A549 (cell line): ENCODE measurements at regions not wholly inside any gene's neighbourhood (a gene's known extent, or its start where the extent isn't known, plus 50 kb on each side); places are given as distances from the start of the nearest gene placed in this dataset.

Source experiments
- CHD2 ChIP-seq: fragments of 150-350 bp; IDR thresholded peaks from 2 replicates; pipeline ENCODE4 v1.6.1; 2014; ENCODE audit warnings: low read length; ENCODE audit not compliant: partially characterized antibody
- CTCF ChIP-seq: fragments of >200 bp; sonication (Bioruptor Twin); formaldehyde crosslinking; IDR thresholded peaks from 3 replicates; pipeline ENCODE4 v1.5.1; 2016
- E2F6 ChIP-seq: IDR thresholded peaks from 2 replicates; pipeline ENCODE4 v1.6.1; 2012; ENCODE audit warnings: low read depth, borderline replicate concordance
- HDAC2 ChIP-seq: fragments of 200-600 bp; sonication (generic); IDR thresholded peaks from 2 replicates; pipeline ENCODE4 v1.6.1; 2016
- HOXB13 ChIP-seq: fragments of 250-450 bp; sonication (Bioruptor Pico); IDR thresholded peaks from 2 replicates; pipeline ENCODE4 v1.5.0; 2020; ENCODE audit warnings: low read depth, mild to moderate bottlenecking, moderate library complexity
- KDM1A ChIP-seq: fragments of 200-600 bp; sonication (generic); IDR thresholded peaks from 2 replicates; pipeline ENCODE4 v1.6.1; 2016; ENCODE audit warnings: low read depth, mild to moderate bottlenecking
- MAZ ChIP-seq: fragments of 150-350 bp; IDR thresholded peaks from 2 replicates; pipeline ENCODE4 v1.6.1; 2014; ENCODE audit warnings: antibody characterized with exemption, low read depth, low read length, borderline replicate concordance
- POLR2A ChIP-seq: IDR thresholded peaks from 2 replicates; pipeline ENCODE4 v1.6.1; 2012; ENCODE audit warnings: mild to moderate bottlenecking, low read length
- POLR2AphosphoS2 ChIP-seq: conservative IDR thresholded peaks from 2 replicates; pipeline ENCODE4 v1.6.1; 2012; ENCODE audit warnings: low read length, improper control_type of control experiment, inconsistent platforms
- RAD21 ChIP-seq, 2 experiments: fragments of >200 bp in 1 of 2; sonication (Bioruptor Twin) in 1 of 2; formaldehyde crosslinking in 1 of 2; IDR thresholded peaks in 1 of 2; conservative IDR thresholded peaks in 1 of 2; 2 replicates in 1 of 2; 3 replicates in 1 of 2; pipeline ENCODE4 v1.6.1; 2012 to 2018; ENCODE audit warnings: inconsistent platforms in 1 of 2
- REST ChIP-seq: fragments of 200-600 bp; sonication (generic); IDR thresholded peaks from 2 replicates; pipeline ENCODE4 v1.6.1; 2016; ENCODE audit warnings: antibody characterized with exemption, mild to moderate bottlenecking, moderate library complexity
- RFX5 ChIP-seq: fragments of 450-650 bp; IDR thresholded peaks from 2 replicates; pipeline ENCODE4 v1.7.1; 2014; ENCODE audit warnings: antibody characterized with exemption, mild to moderate bottlenecking, moderate library complexity
- SMC3 ChIP-seq: fragments of >200 bp; sonication (Bioruptor Twin); formaldehyde crosslinking; IDR thresholded peaks from 3 replicates; pipeline ENCODE4 v1.6.1; 2018; ENCODE audit warnings: inconsistent platforms
- USF2 ChIP-seq: fragments of 450-650 bp; IDR thresholded peaks from 2 replicates; pipeline ENCODE4 v1.6.1; 2014; ENCODE audit warnings: antibody characterized with exemption

GRCh38 chrX:103883533-103883932 is 51.5 kb upstream of the RAB9B start:
- TF ChIP-seq RAD21 (conservative IDR thresholded peaks at IDR 0.05 in 1 of 2, IDR thresholded peaks at IDR 0.05 in 1 of 2) (no peak), CTCF (no peak), REST (no peak), CHD2 (no peak), POLR2A (no peak), SMC3 (no peak), HDAC2 (no peak), RFX5 (no peak), MAZ (no peak), E2F6 (no peak), KDM1A (no peak), USF2 (no peak), POLR2AphosphoS2 (no peak), HOXB13 (no peak)
